Astrocyte (in vitro differentiated cells and primary cell): ENCODE measurements at regions not wholly inside any gene's neighbourhood (a gene's known extent, or its start where the extent isn't known, plus 50 kb on each side); places are given as distances from the start of the nearest gene placed in this dataset.

Experiments used
- DNase-seq: peaks from one replicate; pipeline ENCODE4 v3.0.0-alpha.2; 2010; ENCODE audit warnings: low read depth
- FAIRE-seq: peaks from 2 replicates; lab custom pipeline; 2011; peaks lifted over from hg19 to GRCh38; lab: Jason Lieb, UNC
- H2AFZ ChIP-seq: 2 replicates; pipeline ENCODE4 v1.6.0; 2012; ENCODE audit warnings: low read depth, low read length, inconsistent platforms
- H3K27ac ChIP-seq: 2 replicates; pipeline ENCODE4 v1.5.1; 2011; ENCODE audit warnings: low read depth, low read length, inconsistent platforms
- H3K27me3 ChIP-seq: 2 replicates; pipeline ENCODE4 v1.6.0; 2011; ENCODE audit warnings: low read length, inconsistent platforms; ENCODE audit not compliant: insufficient read depth
- H3K36me3 ChIP-seq: 2 replicates; pipeline ENCODE4 v1.5.1; 2011; ENCODE audit warnings: low read length, inconsistent platforms; ENCODE audit not compliant: insufficient read depth
- H3K4me1 ChIP-seq: 2 replicates; pipeline ENCODE4 v1.5.1; 2011; ENCODE audit warnings: low read length, inconsistent platforms; ENCODE audit not compliant: insufficient read depth
- H3K4me2 ChIP-seq: 2 replicates; pipeline ENCODE4 v1.6.0; 2012; ENCODE audit warnings: low read length, inconsistent platforms
- H3K4me3 ChIP-seq: 2 replicates; pipeline ENCODE4 v1.5.1; 2011; ENCODE audit warnings: low read depth, mild to moderate bottlenecking, low read length, inconsistent platforms; ENCODE audit not compliant: insufficient read depth
- H3K79me2 ChIP-seq: 2 replicates; pipeline ENCODE4 v1.6.0; 2012; ENCODE audit warnings: mild to moderate bottlenecking, low read length, inconsistent platforms; ENCODE audit not compliant: insufficient read depth
- H3K9ac ChIP-seq: 2 replicates; pipeline ENCODE4 v1.6.0; 2012; ENCODE audit warnings: mild to moderate bottlenecking, low read length, inconsistent platforms
- H3K9me3 ChIP-seq: 2 replicates; pipeline ENCODE4 v1.5.1; 2012; ENCODE audit warnings: low read depth, mild to moderate bottlenecking, low read length, inconsistent platforms; ENCODE audit not compliant: insufficient read depth
- H4K20me1 ChIP-seq: 2 replicates; pipeline ENCODE4 v1.6.0; 2012; ENCODE audit warnings: low read length, inconsistent platforms; ENCODE audit not compliant: insufficient read depth
- H3K27ac Mint-ChIP-seq: one replicate; pipeline ENCODE4 v1.8.0; 2021; ENCODE audit warnings: mild to moderate bottlenecking, mixed read lengths; ENCODE audit not compliant: unreplicated experiment
- H3K27me3 Mint-ChIP-seq: one replicate; pipeline ENCODE4 v1.8.0; 2021; ENCODE audit warnings: low read depth, mixed read lengths; ENCODE audit not compliant: unreplicated experiment
- H3K36me3 Mint-ChIP-seq: one replicate; pipeline ENCODE4 v1.8.0; 2021; ENCODE audit warnings: low read depth, mixed read lengths; ENCODE audit not compliant: unreplicated experiment
- H3K4me1 Mint-ChIP-seq: one replicate; pipeline ENCODE4 v1.8.0; 2021; ENCODE audit warnings: low read depth, mixed read lengths; ENCODE audit not compliant: unreplicated experiment
- H3K4me3 Mint-ChIP-seq: one replicate; pipeline ENCODE4 v1.8.0; 2021; ENCODE audit warnings: mild to moderate bottlenecking, moderate library complexity, mixed read lengths; ENCODE audit not compliant: unreplicated experiment
- H3K9me3 Mint-ChIP-seq: one replicate; pipeline ENCODE4 v1.8.0; 2021; ENCODE audit warnings: mild to moderate bottlenecking, mixed read lengths; ENCODE audit not compliant: unreplicated experiment
- CTCF ChIP-seq: IDR thresholded peaks from 2 replicates; pipeline ENCODE4 v1.5.1; 2011; ENCODE audit warnings: low read depth, mild to moderate bottlenecking, inconsistent platforms, low read length, moderate library complexity; ENCODE audit not compliant: insufficient read depth
- EZH2 ChIP-seq: IDR thresholded peaks from 2 replicates; pipeline ENCODE4 v1.6.1; 2012; ENCODE audit warnings: mild to moderate bottlenecking, low read length, inconsistent platforms; ENCODE audit not compliant: insufficient read depth

- no peak overlapping the region for H3K9ac ChIP-seq
- no peaks in the 10 kb centered on the region for H3K9me3 Mint-ChIP-seq
- no peak overlapping the region for H3K27ac ChIP-seq
- no peaks in the 10 kb centered on the region for H3K9me3 ChIP-seq
- no peaks in the 10 kb centered on the region for H3K36me3 Mint-ChIP-seq
- no peak overlapping the region for H2AFZ ChIP-seq
- H3K27ac Mint-ChIP-seq: no peak overlapping the region
- FAIRE-seq (no peak), DNase-seq (no peak)
- H3K4me3 ChIP-seq: no peak overlapping the region
- H3K79me2 ChIP-seq: no peaks in the 10 kb centered on the region
- no peak overlapping the region for H3K4me3 Mint-ChIP-seq
- H3K36me3 ChIP-seq: no peaks in the 10 kb centered on the region
- H3K27me3 Mint-ChIP-seq: peaks cover 9% of the 10 kb centered on the region
- no peaks in the 10 kb centered on the region for H3K27me3 ChIP-seq
- no peaks in the 10 kb centered on the region for H4K20me1 ChIP-seq
- H3K4me1 Mint-ChIP-seq: no peaks in the 10 kb centered on the region
- H3K4me1 ChIP-seq: no peaks in the 10 kb centered on the region
- no peak overlapping the region for H3K4me2 ChIP-seq
- TF ChIP-seq CTCF (no peak), EZH2 (no peak)
Observed at GRCh38 chr18:11219571-11219970, 70.2 kb upstream of the PIEZO2 start.

GRCh38 chr18:11215216-11215615, 65.8 kb upstream of the PIEZO2 start:
- Mint-ChIP-seq H3K27ac (no peak overlapping the region), H3K4me3 (no peak overlapping the region), H3K4me1 (no peaks in the 10 kb centered on the region), H3K9me3 (no peaks in the 10 kb centered on the region), H3K27me3 (peaks cover 14% of the 10 kb centered on the region), H3K36me3 (no peaks in the 10 kb centered on the region)
- DNase-seq (no peak), FAIRE-seq (no peak)
- H3K27ac ChIP-seq: no peak overlapping the region
- H3K9ac ChIP-seq: no peak overlapping the region
- H2AFZ ChIP-seq: no peak overlapping the region
- no peak overlapping the region for H3K4me3 ChIP-seq
- H3K79me2 ChIP-seq: no peaks in the 10 kb centered on the region
- no peaks in the 10 kb centered on the region for H4K20me1 ChIP-seq
- H3K9me3 ChIP-seq: no peaks in the 10 kb centered on the region
- no peaks in the 10 kb centered on the region for H3K4me1 ChIP-seq
- H3K36me3 ChIP-seq: no peaks in the 10 kb centered on the region
- no peak for TF ChIP-seq CTCF
- no peak for TF ChIP-seq EZH2
- no peaks in the 10 kb centered on the region for H3K27me3 ChIP-seq
- H3K4me2 ChIP-seq: no peak overlapping the region

GRCh38 chr18:11204020-11204419, 54.7 kb upstream of the PIEZO2 start:
- no peak for FAIRE-seq
- H3K27me3 ChIP-seq: peaks cover 5% of the 10 kb centered on the region
- H3K27me3 Mint-ChIP-seq: peaks cover 8% of the 10 kb centered on the region
- no peaks in the 10 kb centered on the region for H3K4me1 ChIP-seq
- H3K9ac ChIP-seq: no peak overlapping the region
- H3K9me3 ChIP-seq: no peaks in the 10 kb centered on the region
- DNase-seq: no peak
- H3K4me1 Mint-ChIP-seq: peaks cover 2% of the 10 kb centered on the region
- no peak overlapping the region for H3K4me2 ChIP-seq
- no peaks in the 10 kb centered on the region for H3K36me3 ChIP-seq
- no peak overlapping the region for H2AFZ ChIP-seq
- H3K27ac Mint-ChIP-seq: no peak overlapping the region
- H3K36me3 Mint-ChIP-seq: no peaks in the 10 kb centered on the region
- TF ChIP-seq CTCF (no peak), EZH2 (no peak)
- no peak overlapping the region for H3K27ac ChIP-seq
- H3K79me2 ChIP-seq: no peaks in the 10 kb centered on the region
- H3K4me3 ChIP-seq: no peak overlapping the region
- H3K9me3 Mint-ChIP-seq: no peaks in the 10 kb centered on the region
- H4K20me1 ChIP-seq: no peaks in the 10 kb centered on the region
- H3K4me3 Mint-ChIP-seq: no peak overlapping the region
